ENCODE measurements at regions not wholly inside any gene's neighbourhood (a gene's known extent, or its start where the extent isn't known, plus 50 kb on each side); places are given as distances from the start of the nearest gene placed in this dataset.
"Not testable (repeated sequence)": the region's sequence is repeated elsewhere in the genome, so short reads cannot be mapped to it uniquely, and the experiment has no call there.

DNA sequence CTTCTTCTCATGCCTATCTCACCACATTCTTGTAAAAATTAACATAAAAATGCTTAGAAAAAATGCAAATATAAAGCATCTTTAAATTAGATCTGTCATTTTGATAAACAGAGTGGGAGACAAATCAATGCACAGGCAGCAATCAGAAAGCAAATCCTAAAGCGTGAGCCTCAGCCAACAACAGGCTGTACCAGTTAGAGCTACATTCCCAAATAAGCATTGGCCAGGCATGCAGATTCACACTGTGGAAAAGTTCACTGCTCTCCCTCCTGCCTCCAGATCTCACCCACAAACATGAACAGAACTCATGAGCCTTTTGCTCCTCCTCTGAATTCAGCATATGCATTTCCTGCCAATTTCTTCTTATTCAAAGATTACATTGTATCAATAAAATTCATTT is 115.2 kb upstream of the FAT3 start:
- DNase-seq: no peak

DNA sequence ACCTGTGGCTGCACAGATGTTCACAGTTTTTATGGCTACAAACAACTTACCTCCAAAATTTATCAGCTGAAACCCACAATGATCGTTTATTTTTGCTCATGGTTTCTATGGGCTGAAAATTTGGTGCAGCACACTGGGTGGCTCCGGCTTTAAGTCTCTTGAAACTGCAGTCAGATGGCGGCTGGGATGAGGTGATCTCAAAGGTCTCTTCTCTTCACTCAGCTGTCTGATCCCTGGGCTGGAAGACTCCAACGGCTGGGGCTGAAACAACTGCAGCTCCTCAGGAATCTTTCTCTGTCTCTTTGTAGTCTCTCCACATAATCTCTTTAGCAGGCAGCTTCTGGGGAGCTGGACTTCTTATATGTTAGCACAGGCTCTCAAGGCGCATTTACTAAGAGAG is 117.3 kb upstream of the FAT3 start:
- DNase-seq: no peak

DNA sequence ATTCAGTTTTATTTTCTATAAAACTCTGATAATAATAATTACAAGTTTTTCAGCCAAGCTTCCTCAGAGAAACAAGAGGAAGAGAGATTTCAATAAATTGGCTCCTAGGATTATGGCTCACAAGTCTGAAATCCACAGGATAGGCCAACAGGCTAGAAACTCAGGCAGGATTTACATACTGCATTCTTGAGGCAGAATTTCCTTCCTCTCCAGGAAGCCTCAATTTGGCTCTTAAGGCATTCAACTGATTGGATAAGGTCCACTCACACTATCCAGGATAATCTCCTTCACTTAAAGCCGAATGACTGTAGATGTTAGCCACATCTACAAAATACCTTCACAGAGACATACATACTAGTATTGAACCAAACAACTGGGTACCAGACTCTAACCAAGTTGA is 120.3 kb upstream of the FAT3 start:
- DNase-seq: no peak

DNA sequence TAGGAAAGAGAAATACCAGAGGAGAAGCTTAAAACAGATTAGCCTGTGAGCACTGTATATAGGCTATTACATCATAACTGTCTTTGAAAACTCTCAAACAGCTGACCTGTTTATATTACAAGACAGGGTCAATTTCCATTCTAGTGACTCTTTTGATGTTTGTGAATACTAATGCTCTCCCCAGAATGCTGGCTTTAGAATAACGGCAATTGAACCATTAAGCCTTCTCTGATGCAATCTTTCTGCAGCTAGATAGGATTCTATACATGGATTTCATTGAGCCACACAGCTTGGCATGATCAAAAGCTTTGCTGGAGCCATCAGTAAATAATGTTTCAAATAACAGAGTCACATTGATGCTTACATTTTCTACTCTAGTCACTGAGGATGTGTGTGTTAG is 122.7 kb upstream of the FAT3 start:
- no peak for DNase-seq

DNA sequence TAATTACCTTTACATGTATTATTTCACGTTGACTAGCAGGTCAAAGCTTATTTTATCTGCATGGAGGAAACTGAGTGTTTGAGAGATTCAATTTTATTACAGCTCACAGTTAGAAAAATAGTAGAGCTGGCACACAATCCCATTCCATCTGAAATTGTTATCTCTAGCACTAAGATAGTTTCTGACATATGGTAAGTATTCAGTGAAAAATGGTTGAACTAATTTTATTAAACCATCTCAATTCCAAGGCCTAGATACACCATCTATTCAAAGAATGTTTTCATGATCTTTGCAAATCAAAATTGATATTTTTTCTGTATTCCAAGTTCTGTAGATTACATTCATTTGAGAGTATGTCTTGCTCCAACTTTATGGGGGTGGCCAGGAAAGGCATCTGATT is 125.4 kb upstream of the FAT3 start:
- no peak for DNase-seq

DNA sequence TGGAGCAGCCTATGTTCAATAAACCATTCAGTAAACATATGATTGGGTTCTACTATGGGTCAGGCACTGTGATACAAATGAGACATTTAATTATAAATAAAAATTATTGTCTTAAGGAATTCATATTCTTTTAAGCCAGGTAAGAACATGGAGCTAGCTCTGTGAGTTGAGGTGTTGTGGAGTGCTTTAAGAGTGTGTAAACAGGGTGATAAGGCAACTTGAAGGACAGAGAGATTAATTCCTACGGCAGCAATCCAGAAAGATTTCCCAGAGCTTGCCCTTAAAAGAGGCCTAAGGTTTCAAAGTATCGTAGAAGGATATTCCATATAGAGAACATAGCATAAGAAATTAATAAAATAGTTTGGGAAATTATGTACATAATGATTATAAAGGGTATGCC is 126.4 kb upstream of the FAT3 start:
- DNase-seq: no peak

DNA sequence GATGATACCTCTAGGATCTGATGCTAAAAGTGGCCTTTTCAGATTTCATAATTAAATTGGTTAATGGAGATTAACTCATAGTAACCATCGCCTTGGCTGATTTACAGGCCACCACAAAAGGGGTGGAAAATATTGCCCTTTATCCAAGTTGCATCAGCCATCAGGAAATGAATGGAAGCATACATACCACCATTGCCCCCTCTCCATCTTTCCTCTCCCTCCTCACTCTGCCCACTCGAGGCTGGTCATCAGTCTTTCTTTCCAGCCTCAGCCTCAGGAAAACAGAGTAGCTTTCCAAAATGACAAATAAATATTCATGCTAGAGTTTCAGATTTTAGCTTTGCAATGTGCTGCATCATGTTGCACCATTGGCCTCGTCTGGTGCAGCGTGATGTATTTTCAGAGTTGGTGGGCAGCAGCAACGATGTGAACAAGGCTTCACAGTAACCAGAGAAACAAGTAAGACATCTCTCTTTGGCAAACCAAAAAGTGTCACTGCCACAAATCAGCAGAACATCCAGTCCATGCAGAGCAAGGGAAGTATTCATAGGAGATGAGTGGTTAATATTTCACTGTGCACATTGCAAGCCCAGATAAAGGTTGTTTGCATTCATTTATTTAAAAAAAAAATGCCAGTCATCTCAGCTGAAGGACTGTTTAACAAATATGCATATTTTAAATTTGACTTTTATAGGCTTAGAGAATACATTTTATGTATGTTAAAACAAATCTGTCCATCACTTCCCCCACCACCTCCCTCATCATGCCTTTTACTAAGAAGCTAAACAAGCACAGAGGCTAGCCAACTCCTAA is 136.7 kb upstream of the FAT3 start:
- no peak for DNase-seq

DNA sequence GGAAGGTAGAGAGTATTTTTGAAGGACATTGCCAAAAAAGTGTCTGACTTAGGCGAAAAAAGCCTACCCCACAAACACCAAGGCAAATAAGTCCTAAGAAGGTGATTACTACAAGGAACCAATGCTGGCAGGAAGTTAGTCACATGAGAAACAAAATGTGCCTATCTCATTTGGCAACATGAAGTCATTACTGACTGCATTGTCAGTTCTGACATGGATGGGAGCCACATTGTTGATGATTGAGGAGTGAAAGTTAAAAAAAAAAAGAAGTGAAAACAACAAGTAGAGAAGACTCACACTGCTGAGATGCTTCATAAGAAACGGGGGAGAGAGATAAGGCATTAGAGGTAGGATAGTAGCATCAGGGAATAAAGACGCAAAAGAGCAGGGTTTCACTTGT is 141.5 kb upstream of the FAT3 start:
- DNase-seq: no peak

DNA sequence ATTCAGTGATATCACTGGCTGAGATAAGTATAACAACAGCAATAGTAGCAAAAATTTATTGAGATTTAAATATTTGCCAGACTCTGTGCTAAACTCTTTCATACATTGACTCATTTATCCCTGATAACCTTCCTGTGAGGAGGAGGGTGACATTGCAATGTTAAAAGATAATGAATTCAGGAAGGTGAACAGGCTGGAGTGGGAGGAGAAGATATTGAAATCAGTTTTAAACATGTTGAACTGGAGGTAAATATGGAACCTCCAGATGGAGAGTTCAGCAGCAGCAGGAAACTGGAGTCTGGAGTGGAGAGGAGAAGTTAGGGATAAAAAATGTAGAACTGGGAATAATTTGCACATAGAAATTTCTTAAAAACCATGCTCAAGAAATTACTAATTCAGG is 142.0 kb upstream of the FAT3 start:
- DNase-seq: no peak

DNA sequence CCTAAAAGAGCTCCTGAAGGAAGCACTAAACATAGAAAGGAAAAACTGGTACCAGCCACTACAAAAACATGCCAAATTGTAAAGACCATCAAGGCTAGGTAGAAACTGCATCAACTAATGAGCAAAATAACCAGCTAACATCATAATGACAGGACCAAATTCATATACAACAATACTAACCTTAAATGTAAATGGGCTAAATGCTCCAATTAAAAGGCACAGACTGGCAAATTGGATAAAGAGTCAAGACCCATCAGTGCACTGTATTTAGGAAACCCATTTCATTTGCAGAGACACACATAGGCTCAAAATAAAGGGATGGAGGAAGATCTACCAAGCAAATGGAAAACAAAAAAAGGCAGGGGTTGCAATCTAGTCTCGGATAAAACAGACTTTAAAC is 150.1 kb upstream of the FAT3 start:
- DNase-seq: not testable (repeated sequence)

DNA sequence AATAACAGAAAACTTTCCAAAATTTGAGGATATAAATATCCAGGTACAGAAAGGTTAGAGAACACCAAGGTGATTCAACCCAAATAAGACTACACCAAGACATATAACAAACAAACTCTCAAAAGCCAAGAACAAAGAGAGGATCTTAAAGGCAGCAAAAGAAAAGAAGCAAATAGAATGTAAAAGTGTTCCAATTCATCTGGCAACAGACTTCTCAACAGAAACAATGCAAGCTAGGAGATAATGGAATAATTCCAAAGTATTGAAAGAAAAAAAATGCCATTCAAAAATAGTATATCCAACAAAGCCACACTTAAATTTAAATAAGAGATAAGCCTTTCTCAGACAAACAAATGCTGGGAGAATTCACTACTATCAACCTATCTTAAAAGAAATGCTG is 153.0 kb upstream of the FAT3 start:
- DNase-seq: no peak

DNA sequence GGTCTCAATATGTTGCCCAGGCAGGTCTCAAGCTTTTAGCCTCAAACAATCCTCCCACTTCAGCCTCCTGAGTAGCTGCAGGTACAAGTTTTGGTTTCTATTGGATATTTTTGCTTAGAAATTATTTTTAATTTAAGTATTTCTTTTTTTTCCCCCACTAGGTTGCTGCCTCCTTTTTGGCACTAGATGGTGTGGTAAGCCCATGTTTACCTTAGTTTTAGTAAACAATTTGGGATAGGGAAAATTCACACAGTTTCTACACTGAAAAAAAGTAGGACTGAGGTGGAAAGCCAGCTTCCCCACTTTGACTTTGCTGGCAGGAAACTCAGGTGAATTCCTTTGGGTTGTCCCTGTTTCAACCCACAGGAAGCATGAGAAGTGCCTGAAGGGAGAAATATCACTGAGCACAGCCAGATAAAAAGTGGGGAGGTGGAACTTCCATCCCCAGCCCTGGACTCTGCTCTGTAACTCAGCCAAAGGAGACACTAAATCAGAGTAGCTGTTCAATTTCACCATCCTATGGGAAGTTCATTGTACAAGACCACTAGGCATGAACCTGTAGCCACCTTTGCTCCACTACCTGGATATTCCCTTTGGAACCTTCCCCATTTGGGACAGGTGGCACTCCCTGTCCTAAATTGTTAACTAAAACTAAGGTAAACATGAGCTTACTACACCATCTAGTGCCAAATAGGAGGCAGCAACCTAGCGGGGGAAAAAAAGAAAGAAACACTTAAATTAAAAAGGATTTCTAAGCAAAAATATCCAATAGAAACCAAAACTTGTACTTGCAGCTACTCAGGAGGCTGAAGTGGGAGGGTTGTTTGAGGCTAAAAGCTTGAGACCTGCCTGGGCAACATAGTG is 154.4 kb upstream of the FAT3 start:
- DNase-seq: no peak

DNA sequence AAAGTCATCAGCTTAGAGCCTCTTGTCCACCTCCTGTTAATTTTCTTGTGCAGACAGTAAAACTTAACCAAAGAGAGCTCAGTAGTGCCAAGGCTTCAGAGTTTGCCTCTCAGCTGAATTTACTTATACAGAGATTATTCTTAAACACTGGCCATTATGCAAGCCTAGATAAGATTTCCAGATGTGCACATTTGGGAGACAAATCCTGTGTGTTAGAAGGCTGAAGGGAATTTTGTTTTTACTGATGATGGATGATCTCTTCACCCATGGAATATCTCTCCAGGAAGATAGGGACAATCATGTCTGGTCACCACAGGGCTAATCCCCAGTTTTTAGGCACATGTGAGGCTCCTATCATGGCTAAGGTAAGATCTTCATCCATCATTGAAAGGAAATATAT is 157.6 kb upstream of the FAT3 start:
- no peak for DNase-seq

DNA sequence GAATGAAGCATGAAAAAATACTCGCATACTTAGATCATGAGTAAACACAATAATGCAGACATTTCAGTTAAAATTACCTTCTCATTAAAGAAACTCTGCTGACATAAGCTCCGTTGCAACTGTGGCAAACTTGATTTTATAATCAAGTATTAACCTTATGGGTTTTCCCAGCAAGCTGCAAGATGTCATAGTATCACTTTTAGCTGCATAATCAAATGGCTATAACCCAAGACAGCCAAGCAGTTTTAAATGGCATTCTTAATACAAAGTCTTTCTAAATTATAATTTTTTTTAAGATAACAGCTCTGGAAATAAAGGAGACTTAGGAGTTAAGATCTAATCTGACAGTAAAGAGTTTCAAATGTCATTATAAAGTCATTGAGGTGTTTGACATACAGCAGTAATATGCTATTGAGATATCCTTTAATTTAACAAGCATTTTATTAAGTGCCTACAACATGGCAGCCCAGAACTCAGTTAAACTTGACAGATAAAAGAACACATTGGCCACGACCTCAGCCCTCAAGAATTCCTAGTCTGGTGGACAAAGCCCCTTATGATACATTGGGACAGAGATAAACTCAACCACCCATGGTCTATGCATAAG is 163.1 kb upstream of the FAT3 start:
- DNase-seq: no peak

DNA sequence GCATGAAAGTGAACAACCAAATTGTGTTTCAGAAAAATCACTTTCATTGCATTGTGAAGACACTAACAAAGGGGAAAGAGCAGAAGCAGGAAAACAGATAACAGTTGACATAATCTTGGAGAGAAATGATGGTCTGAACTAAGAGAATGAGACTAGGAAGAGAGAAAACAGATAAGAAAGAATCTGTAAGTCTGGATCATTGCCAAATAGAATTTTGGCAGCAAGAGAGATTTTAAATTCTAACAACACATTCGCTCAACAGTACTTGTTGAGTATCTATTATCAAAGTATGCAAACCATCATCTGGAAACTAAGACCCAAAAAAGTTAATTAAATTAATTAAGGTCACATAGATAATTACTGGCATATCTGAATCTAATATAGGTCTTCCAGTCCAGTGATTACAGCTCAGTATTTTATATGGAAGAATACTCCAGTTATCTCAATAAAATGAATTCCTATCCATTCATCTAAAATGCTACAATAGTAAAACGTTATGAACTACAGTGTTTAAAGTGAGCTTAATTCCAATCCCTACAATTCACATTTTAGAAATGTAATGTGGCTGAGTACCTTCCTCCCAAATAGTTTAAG is 166.7 kb upstream of the FAT3 start:
- DNase-seq: no peak

DNA sequence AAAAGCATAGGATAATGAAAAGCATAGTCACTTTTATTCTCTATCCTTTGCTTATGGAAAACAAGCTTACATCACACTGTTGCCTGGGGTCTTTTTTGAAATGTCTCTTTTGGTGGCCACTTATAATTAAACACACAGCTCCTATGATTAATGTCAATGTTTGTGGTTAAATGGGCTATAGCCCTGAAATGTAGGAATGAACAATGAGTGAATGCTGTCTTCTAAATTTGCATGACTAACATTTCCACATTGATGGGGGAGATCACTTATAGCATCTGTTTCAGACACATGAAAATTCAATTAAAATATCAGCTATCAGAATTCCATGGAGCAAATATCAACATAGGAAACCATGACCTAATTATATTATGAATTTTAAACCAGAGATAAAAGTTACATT is 171.4 kb upstream of the FAT3 start:
- DNase-seq: no peak

DNA sequence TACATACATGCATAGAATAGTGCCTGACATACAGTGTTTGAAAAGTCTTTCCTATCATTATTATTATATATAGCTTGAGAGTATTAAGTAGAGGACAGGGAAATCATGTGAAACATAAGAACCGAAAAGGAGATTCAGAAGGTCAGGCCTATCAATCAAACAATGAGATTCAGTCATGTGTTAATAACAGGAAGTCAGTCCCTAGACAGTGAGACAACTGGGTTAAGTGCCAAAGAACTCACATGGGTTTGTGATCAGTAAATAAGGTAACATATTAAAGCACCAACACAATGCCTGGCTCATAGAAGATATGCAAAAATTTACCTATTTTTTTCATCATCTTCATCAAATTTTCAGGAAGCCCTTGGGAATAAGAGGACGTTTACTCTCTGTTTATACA is 174.3 kb upstream of the FAT3 start:
- DNase-seq: no peak

DNA sequence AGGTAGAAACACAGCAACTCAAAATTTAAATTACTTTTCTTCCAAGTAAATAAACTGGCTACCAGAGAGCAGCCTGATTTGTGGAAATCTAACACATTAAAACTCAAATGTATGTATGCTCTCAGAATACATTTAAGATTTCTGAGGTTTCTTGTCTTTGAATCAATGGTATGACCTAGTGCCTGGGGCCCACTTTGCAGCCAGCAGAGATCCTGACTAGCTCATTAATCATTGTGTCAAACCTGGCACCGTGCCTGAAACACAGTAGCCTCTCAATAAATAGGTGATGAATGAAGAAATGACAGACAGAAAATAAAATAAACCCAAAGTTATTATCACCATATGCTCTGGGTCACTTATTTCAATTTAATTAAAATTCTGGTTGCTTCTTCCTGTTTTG is 176.2 kb upstream of the FAT3 start:
- no peak for DNase-seq

DNA sequence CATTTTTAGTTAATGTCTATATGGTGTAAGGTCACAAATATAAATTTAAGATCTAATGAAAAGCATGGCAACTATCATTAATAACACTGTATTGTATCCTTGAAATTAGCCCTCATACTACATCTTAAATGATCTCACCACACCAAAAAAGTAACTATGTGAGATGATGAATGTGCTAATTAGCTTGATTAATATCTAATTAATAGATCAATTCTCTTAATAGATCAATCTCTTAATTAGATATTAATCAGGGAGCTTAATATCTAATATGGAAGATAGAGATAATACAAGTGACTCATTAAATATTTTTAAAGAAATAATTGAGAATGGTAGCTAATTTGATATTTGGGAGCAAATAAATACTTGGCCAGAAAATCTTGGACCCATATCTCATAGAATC is 178.5 kb upstream of the FAT3 start:
- DNase-seq: no peak

DNA sequence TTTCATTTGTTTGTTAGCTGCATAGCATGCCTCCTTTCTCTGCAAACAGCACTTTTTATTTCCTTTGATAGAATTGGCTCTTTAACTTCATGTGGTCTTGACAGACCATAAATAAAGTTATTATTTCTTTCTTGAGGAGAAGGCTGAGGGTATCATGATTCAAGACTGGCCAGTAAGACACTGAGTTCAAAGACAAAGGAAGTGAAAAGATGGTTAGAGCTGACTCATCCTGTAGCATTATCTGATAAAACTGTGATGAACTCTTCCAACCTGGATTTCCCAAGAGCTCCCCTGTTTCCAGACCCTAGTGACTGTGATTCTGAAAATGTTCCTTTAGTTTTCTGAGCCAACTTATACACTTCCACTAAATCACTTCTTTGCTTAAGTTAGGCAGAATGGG is 179.3 kb upstream of the FAT3 start:
- DNase-seq: no peak

DNA sequence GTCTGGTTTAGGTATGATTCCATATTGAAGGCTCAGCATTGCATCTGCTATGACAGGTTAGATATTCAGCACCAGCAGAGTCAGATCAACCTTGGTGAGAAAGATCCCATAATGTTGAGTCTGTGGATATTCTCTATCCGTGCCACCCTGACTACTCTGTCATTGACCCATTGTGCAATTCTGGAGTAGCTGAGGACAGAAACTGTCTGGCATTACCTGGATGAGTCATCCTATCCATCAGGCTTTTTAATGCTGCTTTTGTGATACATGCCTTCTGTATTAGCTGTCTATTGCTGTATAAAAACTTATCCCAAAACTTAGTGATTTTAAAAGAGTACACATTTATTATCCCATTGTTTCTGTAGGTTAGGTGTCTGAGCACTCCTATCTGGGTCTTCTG is 189.1 kb upstream of the FAT3 start:
- DNase-seq: no peak

DNA sequence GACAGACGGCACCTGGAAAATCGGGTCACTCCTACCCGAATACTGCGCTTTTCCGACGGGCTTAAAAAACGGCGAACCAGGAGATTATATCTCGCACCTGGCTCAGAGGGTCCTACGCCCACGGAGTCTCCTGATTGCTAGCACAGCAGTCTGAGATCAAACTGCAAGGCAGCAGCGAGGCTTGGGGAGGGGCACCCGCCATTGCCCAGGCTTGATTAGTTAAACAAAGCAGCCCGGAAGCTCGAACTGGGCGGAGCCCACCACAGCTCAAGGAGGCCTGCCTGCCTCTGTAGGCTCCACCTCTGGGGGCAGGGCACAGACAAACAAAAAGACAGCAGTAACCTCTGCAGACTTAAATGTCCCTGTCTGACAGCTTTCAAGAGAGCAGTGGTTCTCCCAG is 197.5 kb upstream of the FAT3 start:
- not testable (repeated sequence) for DNase-seq

DNA sequence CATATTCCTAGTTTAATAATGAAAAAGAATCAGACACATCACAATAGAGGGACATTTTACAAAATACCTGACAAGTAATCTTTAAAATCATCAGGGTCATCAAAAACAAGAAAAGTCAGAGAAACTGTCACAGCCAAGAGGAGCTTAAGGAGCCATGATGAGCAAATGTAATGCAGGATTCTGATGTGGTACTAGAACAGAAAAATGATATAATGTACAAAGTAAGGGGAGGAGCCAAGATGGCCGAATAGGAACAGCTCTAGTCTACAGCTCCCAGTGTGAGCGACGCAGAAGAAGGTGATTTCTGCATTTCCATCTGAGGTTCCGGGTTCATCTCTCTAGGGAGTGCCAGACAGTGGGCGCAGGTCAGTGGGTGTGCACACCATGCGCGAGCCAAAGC is 198.0 kb upstream of the FAT3 start:
- no peak for DNase-seq

DNA sequence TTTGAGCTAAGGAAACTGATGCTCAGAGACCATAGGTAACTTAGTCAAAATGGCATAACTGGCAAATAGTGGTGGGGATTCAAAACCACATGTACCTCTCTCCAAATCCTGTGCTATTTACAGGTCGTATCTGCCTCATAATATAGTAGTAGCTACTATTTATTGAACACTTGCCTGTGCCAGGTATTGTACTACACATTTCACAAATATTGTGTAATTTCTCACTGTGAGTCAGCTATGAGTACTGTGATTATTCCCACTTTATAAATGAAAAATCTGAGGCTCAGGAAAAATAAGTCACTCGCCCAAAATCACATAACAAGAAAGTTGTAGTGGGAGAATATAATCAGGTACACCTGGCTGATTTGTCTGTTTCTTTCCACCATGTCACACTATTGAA is 199.8 kb upstream of the FAT3 start:
- DNase-seq: no peak
